CD4-positive, alpha-beta T cell treated with Interleukin-21 for 1 hour (primary cell): ENCODE measurements at regions not wholly inside any gene's neighbourhood (a gene's known extent, or its start where the extent isn't known, plus 50 kb on each side); places are given as distances from the start of the nearest gene placed in this dataset.

Experiments used
- DNase-seq: peaks from one replicate; pipeline ENCODE4 v3.0.0-alpha.2; 2020

- DNase-seq: no peak
These were observed 51.2 kb downstream of the FOXL3 start for GRCh38 chr7:340979-341694.

GRCh38 chr7:341841-342638 is 52.1 kb downstream of the FOXL3 start:
- DNase-seq: no peak

- no peak for DNase-seq
These were observed 52.8 kb downstream of the FOXL3 start for GRCh38 chr7:342681-343216.

GRCh38 chr7:343227-343822 is 53.4 kb downstream of the FOXL3 start:
- DNase-seq: no peak

GRCh38 chr7:343864-344607 is 54.1 kb downstream of the FOXL3 start:
- no peak for DNase-seq

GRCh38 chr7:344608-344994 is 54.6 kb downstream of the FOXL3 start:
- no peak for DNase-seq

GRCh38 chr7:346116-346898 is 56.3 kb downstream of the FOXL3 start:
- no peak for DNase-seq

GRCh38 chr7:347001-347590 is 57.1 kb downstream of the FOXL3 start:
- DNase-seq: no peak

GRCh38 chr7:347644-348479 is 57.9 kb downstream of the FOXL3 start:
- no peak for DNase-seq

GRCh38 chr7:348480-348844 is 58.5 kb downstream of the FOXL3 start:
- DNase-seq: no peak

GRCh38 chr7:348962-349743 is 59.2 kb downstream of the FOXL3 start:
- DNase-seq: no peak

GRCh38 chr7:351256-351655 is 61.3 kb downstream of the FOXL3 start:
- DNase-seq: peak; percentile 77

GRCh38 chr7:351681-352480 is 61.9 kb downstream of the FOXL3 start:
- DNase-seq: peak; percentile 68

- no peak for DNase-seq
These were observed 63.9 kb downstream of the FOXL3 start for GRCh38 chr7:353746-354325.

GRCh38 chr7:354597-355470 is 64.9 kb downstream of the FOXL3 start:
- DNase-seq: no peak

- DNase-seq: no peak
These were observed 65.6 kb downstream of the FOXL3 start for GRCh38 chr7:355568-355967.

GRCh38 chr7:356087-356486 is 66.1 kb downstream of the FOXL3 start:
- no peak for DNase-seq
